ENCODE measurements at regions not wholly inside any gene's neighbourhood (a gene's known extent, or its start where the extent isn't known, plus 50 kb on each side); places are given as distances from the start of the nearest gene placed in this dataset.

DNA sequence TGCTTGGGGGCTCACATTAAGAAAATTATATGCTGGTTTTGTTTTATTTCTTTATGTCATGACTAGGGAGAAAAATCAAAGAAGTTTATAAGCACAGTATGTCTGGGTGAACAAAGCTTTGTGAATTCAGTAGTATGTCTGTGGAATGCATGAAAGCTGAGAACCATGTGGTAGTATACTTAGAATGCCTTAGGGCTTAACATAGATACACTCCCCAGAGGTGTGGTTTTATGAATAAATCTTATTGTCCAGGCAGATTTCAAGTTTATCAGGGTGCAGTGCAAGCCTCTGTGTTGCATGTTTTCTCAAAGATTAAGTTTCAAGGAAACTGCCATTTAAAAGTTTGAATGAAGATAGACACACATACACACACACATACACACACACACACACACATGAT lies 620.5 kb downstream of the CDY2B start:
- Histone ChIP-seq H3K4me3 (replicated peaks in 1 of 3; ENCODE audit: insufficient read depth in 1 of 3, low read depth in 1 of 3, low read length in 3 of 3) (no peak overlapping the region), H3K4me2 (ENCODE audit: insufficient read depth, low read length) (no peak overlapping the region), H3K36me3 (ENCODE audit: control insufficient read depth in 2 of 2, extremely low read depth in 1 of 2, insufficient read depth in 2 of 2, low read length in 2 of 2) (no peaks in the 10 kb centered on the region), H3K4me1 (ENCODE audit: control insufficient read depth, extremely low read depth, insufficient read depth, low read length) (no peaks in the 10 kb centered on the region), H3K9me3 (replicated peaks; ENCODE audit: control insufficient read depth, insufficient read depth, low read length) (no peaks in the 10 kb centered on the region), H3K79me2 (ENCODE audit: control insufficient read depth, insufficient read depth, low read length) (no peaks in the 10 kb centered on the region), H3K9me1 (replicated peaks; ENCODE audit: control insufficient read depth, extremely low read depth, insufficient read depth, low read length) (no peaks in the 10 kb centered on the region), H2AFZ (ENCODE audit: low read depth, low read length) (no peak overlapping the region), H4K20me1 (replicated peaks; ENCODE audit: control insufficient read depth, extremely low read depth, insufficient read depth, low read length) (no peaks in the 10 kb centered on the region), H3K9ac (replicated peaks; ENCODE audit: extremely low read depth, insufficient read depth, low read length) (no peak overlapping the region), H3K27me3 (ENCODE audit: control insufficient read depth in 2 of 2, insufficient read depth in 2 of 2, low read length in 2 of 2) (no peaks in the 10 kb centered on the region), H3K27ac (ENCODE audit: insufficient read depth, low read depth, low read length) (no peak overlapping the region)
- FAIRE-seq (no peak), DNase-seq (ENCODE audit: low read depth, low spot score) (no peak)
- dilution Hi-C loops (cut with MboI; ENCODE audit: extremely low pct_ligation_motif_present, low sequenced_read_pairs) (no loop called here), intact Hi-C loops (cut with micrococcal nuclease) (no loop called here)
- TF ChIP-seq, protein P1, sequence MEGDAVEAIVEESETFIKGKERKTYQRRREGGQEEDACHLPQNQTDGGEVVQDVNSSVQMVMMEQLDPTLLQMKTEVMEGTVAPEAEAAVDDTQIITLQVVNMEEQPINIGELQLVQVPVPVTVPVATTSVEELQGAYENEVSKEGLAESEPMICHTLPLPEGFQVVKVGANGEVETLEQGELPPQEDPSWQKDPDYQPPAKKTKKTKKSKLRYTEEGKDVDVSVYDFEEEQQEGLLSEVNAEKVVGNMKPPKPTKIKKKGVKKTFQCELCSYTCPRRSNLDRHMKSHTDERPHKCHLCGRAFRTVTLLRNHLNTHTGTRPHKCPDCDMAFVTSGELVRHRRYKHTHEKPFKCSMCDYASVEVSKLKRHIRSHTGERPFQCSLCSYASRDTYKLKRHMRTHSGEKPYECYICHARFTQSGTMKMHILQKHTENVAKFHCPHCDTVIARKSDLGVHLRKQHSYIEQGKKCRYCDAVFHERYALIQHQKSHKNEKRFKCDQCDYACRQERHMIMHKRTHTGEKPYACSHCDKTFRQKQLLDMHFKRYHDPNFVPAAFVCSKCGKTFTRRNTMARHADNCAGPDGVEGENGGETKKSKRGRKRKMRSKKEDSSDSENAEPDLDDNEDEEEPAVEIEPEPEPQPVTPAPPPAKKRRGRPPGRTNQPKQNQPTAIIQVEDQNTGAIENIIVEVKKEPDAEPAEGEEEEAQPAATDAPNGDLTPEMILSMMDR (IDR thresholded peaks at IDR 0.05; ENCODE audit: extremely low read depth in 1 of 2, insufficient read depth in 1 of 2, low read depth in 1 of 2, low read length in 2 of 2): no peak
- TF ChIP-seq JUN (IDR thresholded peaks at IDR 0.05; ENCODE audit: borderline replicate concordance, insufficient read depth, insufficient read length, low read depth) (no peak), FOS (IDR thresholded peaks at IDR 0.05; ENCODE audit: borderline replicate concordance, insufficient read depth, low read length) (no peak), POLR2A (IDR thresholded peaks at IDR 0.05; ENCODE audit: low read depth, low read length) (no peak), POLR2AphosphoS5 (IDR thresholded peaks at IDR 0.05; ENCODE audit: insufficient read depth, low read depth, low read length) (no peak), GATA2 (IDR thresholded peaks at IDR 0.05; ENCODE audit: insufficient read depth, insufficient read length, low read depth, low read length) (no peak), MYC (IDR thresholded peaks at IDR 0.05; ENCODE audit: low read depth, low read length) (no peak), EZH2 (IDR thresholded peaks at IDR 0.05; ENCODE audit: borderline replicate concordance, low read depth, low read length, severe bottlenecking) (no peak)
- TF ChIP-seq, protein P2, sequence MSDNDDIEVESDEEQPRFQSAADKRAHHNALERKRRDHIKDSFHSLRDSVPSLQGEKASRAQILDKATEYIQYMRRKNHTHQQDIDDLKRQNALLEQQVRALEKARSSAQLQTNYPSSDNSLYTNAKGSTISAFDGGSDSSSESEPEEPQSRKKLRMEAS (IDR thresholded peaks at IDR 0.05; ENCODE audit: insufficient read depth, insufficient read length): no peak
- BruUV-seq (replicated peaks): no TSS peak
- ChIA-PET CTCF (no interaction called here), POLR2A (no interaction called here)
